GM21447 (cell line): ENCODE measurements at regions not wholly inside any gene's neighbourhood (a gene's known extent, or its start where the extent isn't known, plus 50 kb on each side); places are given as distances from the start of the nearest gene placed in this dataset.
"Not testable (repeated sequence)": the region's sequence is repeated elsewhere in the genome, so short reads cannot be mapped to it uniquely, and the experiment has no call there.

ENCODE experiments used
- ATAC-seq: cut with Tn5 transposase; IDR thresholded peaks from one replicate; pipeline ENCODE4 v1.9.1; 2021; ENCODE audit not compliant: unreplicated experiment

- ATAC-seq, result no peak
Measured at GRCh38 chr2:180927030-180927686, 53.2 kb upstream of the UBE2E3 start.

- no peak for ATAC-seq
Measured at GRCh38 chr2:180925700-180926099, 54.7 kb upstream of the UBE2E3 start.

- no peak for ATAC-seq
Measured at GRCh38 chr2:180924063-180924462, 56.3 kb upstream of the UBE2E3 start.

GRCh38 chr2:180910831-180911665 is 69.4 kb upstream of the UBE2E3 start:
- no peak for ATAC-seq

- ATAC-seq, result no peak
Measured at GRCh38 chr2:180907731-180908130, 72.7 kb upstream of the UBE2E3 start.

- no peak for ATAC-seq
Measured at GRCh38 chr2:180905461-180905860, 74.9 kb upstream of the UBE2E3 start.

GRCh38 chr2:180905002-180905401 is 75.4 kb upstream of the UBE2E3 start:
- no peak for ATAC-seq

GRCh38 chr2:180901331-180901730 is 79.1 kb upstream of the UBE2E3 start:
- no peak for ATAC-seq

GRCh38 chr2:180893752-180894151 is 86.7 kb upstream of the UBE2E3 start:
- ATAC-seq, result no peak

- ATAC-seq, result no peak
Measured at GRCh38 chr2:180892091-180892490, 88.3 kb upstream of the UBE2E3 start.

- ATAC-seq, result no peak
Measured at GRCh38 chr2:180891360-180891759, 89.0 kb upstream of the UBE2E3 start.

GRCh38 chr2:180890781-180891180 is 89.6 kb upstream of the UBE2E3 start:
- ATAC-seq, result no peak

- no peak for ATAC-seq
Measured at GRCh38 chr2:180882959-180883358, 97.4 kb upstream of the UBE2E3 start.

GRCh38 chr2:180876506-180876905 is 103.9 kb upstream of the UBE2E3 start:
- no peak for ATAC-seq

GRCh38 chr2:180873219-180873618 is 107.2 kb upstream of the UBE2E3 start:
- no peak for ATAC-seq

GRCh38 chr2:180872781-180873180 is 107.6 kb upstream of the UBE2E3 start:
- ATAC-seq, result not testable (repeated sequence)

GRCh38 chr2:180872255-180872654 is 108.2 kb upstream of the UBE2E3 start:
- ATAC-seq, result no peak

GRCh38 chr2:180871649-180872048 is 108.8 kb upstream of the UBE2E3 start:
- no peak for ATAC-seq

GRCh38 chr2:180849851-180850250 is 130.6 kb upstream of the UBE2E3 start:
- ATAC-seq, result no peak

GRCh38 chr2:180848393-180848792 is 132.0 kb upstream of the UBE2E3 start:
- ATAC-seq, result no peak

- ATAC-seq, result no peak
Measured at GRCh38 chr2:180846756-180847472, 133.5 kb upstream of the UBE2E3 start.

- no peak for ATAC-seq
Measured at GRCh38 chr2:180842461-180842860, 137.9 kb upstream of the UBE2E3 start.
